GM23338 (cell line): ENCODE measurements at regions not wholly inside any gene's neighbourhood (a gene's known extent, or its start where the extent isn't known, plus 50 kb on each side); places are given as distances from the start of the nearest gene placed in this dataset.

Source experiments
- ATAC-seq: fragments of 200-7000 bp; cut with Tn5 transposase; 3 replicates; pipeline ENCODE4 v1.9.1; 2020
- DNase-seq: peaks from one replicate; pipeline ENCODE4 v3.0.0-alpha.2; 2015; ENCODE audit warnings: low spot score
- H2AFZ ChIP-seq: fragments of 200-600 bp; sonication (generic); 2 replicates; pipeline ENCODE4 v1.8.0; 2016; ENCODE audit warnings: antibody characterized with exemption, mild to moderate bottlenecking, moderate library complexity
- H3F3A ChIP-seq: fragments of 200-600 bp; sonication (generic); replicated peaks from 2 replicates; pipeline ENCODE4 v1.8.0; 2017; ENCODE audit warnings: antibody characterized with exemption, mixed run types, low read depth
- H3K27ac ChIP-seq: fragments of 200-600 bp; sonication (generic); 2 replicates; pipeline ENCODE4 v1.6.1; 2016; ENCODE audit warnings: low read depth
- H3K27me3 ChIP-seq: fragments of 200-600 bp; sonication (generic); 2 replicates; pipeline ENCODE4 v1.8.0; 2016; ENCODE audit warnings: mild to moderate bottlenecking, mixed run types, moderate library complexity; ENCODE audit not compliant: insufficient read depth
- H3K36me3 ChIP-seq: fragments of 200-600 bp; sonication (generic); 2 replicates; pipeline ENCODE4 v1.8.0; 2016; ENCODE audit warnings: mild to moderate bottlenecking; ENCODE audit not compliant: insufficient read depth
- H3K4me1 ChIP-seq: fragments of 200-600 bp; sonication (generic); 2 replicates; pipeline ENCODE4 v1.8.0; 2016; ENCODE audit warnings: mild to moderate bottlenecking, moderate library complexity; ENCODE audit not compliant: insufficient read depth
- H3K4me2 ChIP-seq: fragments of 200-600 bp; sonication (generic); 2 replicates; pipeline ENCODE4 v1.7.1; 2017; ENCODE audit warnings: mixed run types
- H3K4me3 ChIP-seq: fragments of 200-600 bp; sonication (generic); 2 replicates; pipeline ENCODE4 v1.6.1; 2016; ENCODE audit warnings: mixed run types
- H3K79me2 ChIP-seq: fragments of 200-600 bp; sonication (generic); replicated peaks from 2 replicates; pipeline ENCODE4 v1.8.0; 2017; ENCODE audit warnings: mild to moderate bottlenecking; ENCODE audit not compliant: insufficient read depth
- H3K9me2 ChIP-seq: fragments of 200-600 bp; sonication (generic); 2 replicates; pipeline ENCODE4 v1.8.0; 2017; ENCODE audit not compliant: insufficient read depth
- H4K20me1 ChIP-seq: fragments of 200-600 bp; sonication (generic); replicated peaks from 2 replicates; pipeline ENCODE4 v1.8.0; 2017; ENCODE audit warnings: mild to moderate bottlenecking; ENCODE audit not compliant: insufficient read depth
- H3K27ac Mint-ChIP-seq: 2 replicates; pipeline ENCODE4 v1.8.0; 2020; ENCODE audit warnings: inconsistent platforms, mild to moderate bottlenecking, moderate library complexity, mixed read lengths
- H3K27me3 Mint-ChIP-seq: 3 replicates; pipeline ENCODE4 v1.8.0; 2022; ENCODE audit warnings: low read depth, mild to moderate bottlenecking, moderate library complexity, mixed read lengths, inconsistent platforms; ENCODE audit not compliant: insufficient read depth, poor library complexity
- H3K36me3 Mint-ChIP-seq: 3 replicates; pipeline ENCODE4 v1.8.0; 2021; ENCODE audit warnings: low read depth, mild to moderate bottlenecking, inconsistent platforms, moderate library complexity, mixed read lengths
- H3K4me1 Mint-ChIP-seq: 3 replicates; pipeline ENCODE4 v1.8.0; 2020; ENCODE audit warnings: mild to moderate bottlenecking, inconsistent platforms, mixed read lengths
- H3K4me3 Mint-ChIP-seq: 3 replicates; pipeline ENCODE4 v1.8.0; 2021; ENCODE audit warnings: moderate library complexity, mild to moderate bottlenecking, inconsistent platforms, mixed read lengths
- H3K9me3 Mint-ChIP-seq: 3 replicates; pipeline ENCODE4 v1.8.0; 2020; ENCODE audit warnings: moderate library complexity, mild to moderate bottlenecking, inconsistent platforms, mixed read lengths
- CREB1 ChIP-seq: fragments of 250-450 bp; sonication (Bioruptor Pico); IDR thresholded peaks from 2 replicates; pipeline ENCODE4 v1.5.0; 2020; ENCODE audit warnings: low read depth, mild to moderate bottlenecking, moderate library complexity
- EZH2phosphoT487 ChIP-seq: fragments of 200-600 bp; sonication (generic); IDR thresholded peaks from one replicate; pipeline ENCODE4 v1.8.1; 2018; ENCODE audit warnings: antibody characterized with exemption; ENCODE audit not compliant: unreplicated experiment
- JUNB ChIP-seq: IDR thresholded peaks from one replicate; pipeline ENCODE4 v1.6.1; 2016; ENCODE audit warnings: antibody characterized with exemption; ENCODE audit not compliant: unreplicated experiment
- NANOG ChIP-seq: IDR thresholded peaks from 2 replicates; pipeline ENCODE4 v1.6.1; 2016; ENCODE audit warnings: antibody characterized with exemption, borderline replicate concordance
- POLR2AphosphoS5 ChIP-seq: IDR thresholded peaks from 2 replicates; pipeline ENCODE4 v1.6.1; 2016; ENCODE audit warnings: antibody characterized with exemption, low read depth
- STAT1 ChIP-seq: IDR thresholded peaks from one replicate; pipeline ENCODE4 v1.6.1; 2016; ENCODE audit warnings: antibody characterized with exemption; ENCODE audit not compliant: unreplicated experiment
- ZNF114 ChIP-seq: fragments of 250-450 bp; sonication (Bioruptor Pico); IDR thresholded peaks from 2 replicates; pipeline ENCODE4 v1.5.0; 2020; ENCODE audit warnings: mild to moderate bottlenecking, moderate library complexity
- ZNF331 ChIP-seq: fragments of 250-450 bp; sonication (Bioruptor Pico); IDR thresholded peaks from 2 replicates; pipeline ENCODE4 v1.5.0; 2020; ENCODE audit warnings: low read depth, mild to moderate bottlenecking, moderate library complexity
- ZNF462 ChIP-seq: fragments of 250-450 bp; sonication (Bioruptor Pico); IDR thresholded peaks from 2 replicates; pipeline ENCODE4 v1.5.0; 2020; ENCODE audit warnings: mild to moderate bottlenecking, moderate library complexity
- TF ChIP-seq, protein P1 (sequence below): IDR thresholded peaks from one replicate; pipeline ENCODE4 v1.6.1; 2018; ENCODE audit warnings: antibody characterized with exemption; ENCODE audit not compliant: unreplicated experiment

- H3K27ac Mint-ChIP-seq = no peak overlapping the region
- TF ChIP-seq POLR2AphosphoS5 = no peak
- TF ChIP-seq, protein P1, sequence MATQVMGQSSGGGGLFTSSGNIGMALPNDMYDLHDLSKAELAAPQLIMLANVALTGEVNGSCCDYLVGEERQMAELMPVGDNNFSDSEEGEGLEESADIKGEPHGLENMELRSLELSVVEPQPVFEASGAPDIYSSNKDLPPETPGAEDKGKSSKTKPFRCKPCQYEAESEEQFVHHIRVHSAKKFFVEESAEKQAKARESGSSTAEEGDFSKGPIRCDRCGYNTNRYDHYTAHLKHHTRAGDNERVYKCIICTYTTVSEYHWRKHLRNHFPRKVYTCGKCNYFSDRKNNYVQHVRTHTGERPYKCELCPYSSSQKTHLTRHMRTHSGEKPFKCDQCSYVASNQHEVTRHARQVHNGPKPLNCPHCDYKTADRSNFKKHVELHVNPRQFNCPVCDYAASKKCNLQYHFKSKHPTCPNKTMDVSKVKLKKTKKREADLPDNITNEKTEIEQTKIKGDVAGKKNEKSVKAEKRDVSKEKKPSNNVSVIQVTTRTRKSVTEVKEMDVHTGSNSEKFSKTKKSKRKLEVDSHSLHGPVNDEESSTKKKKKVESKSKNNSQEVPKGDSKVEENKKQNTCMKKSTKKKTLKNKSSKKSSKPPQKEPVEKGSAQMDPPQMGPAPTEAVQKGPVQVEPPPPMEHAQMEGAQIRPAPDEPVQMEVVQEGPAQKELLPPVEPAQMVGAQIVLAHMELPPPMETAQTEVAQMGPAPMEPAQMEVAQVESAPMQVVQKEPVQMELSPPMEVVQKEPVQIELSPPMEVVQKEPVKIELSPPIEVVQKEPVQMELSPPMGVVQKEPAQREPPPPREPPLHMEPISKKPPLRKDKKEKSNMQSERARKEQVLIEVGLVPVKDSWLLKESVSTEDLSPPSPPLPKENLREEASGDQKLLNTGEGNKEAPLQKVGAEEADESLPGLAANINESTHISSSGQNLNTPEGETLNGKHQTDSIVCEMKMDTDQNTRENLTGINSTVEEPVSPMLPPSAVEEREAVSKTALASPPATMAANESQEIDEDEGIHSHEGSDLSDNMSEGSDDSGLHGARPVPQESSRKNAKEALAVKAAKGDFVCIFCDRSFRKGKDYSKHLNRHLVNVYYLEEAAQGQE = no peak
- ATAC-seq = no peak
- H3K36me3 Mint-ChIP-seq = no peaks in the 10 kb centered on the region
- Histone ChIP-seq H3K27ac (no peak overlapping the region), H3K4me1 (no peaks in the 10 kb centered on the region), H3K27me3 (no peaks in the 10 kb centered on the region), H3K79me2 (no peaks in the 10 kb centered on the region), H2AFZ (no peak overlapping the region), H4K20me1 (no peaks in the 10 kb centered on the region), H3F3A (no peaks in the 10 kb centered on the region), H3K4me2 (no peak overlapping the region), H3K9me2 (no peaks in the 10 kb centered on the region), H3K36me3 (no peaks in the 10 kb centered on the region), H3K4me3 (no peak overlapping the region)
- H3K9me3 Mint-ChIP-seq = no peaks in the 10 kb centered on the region
- H3K4me1 Mint-ChIP-seq = no peaks in the 10 kb centered on the region; the same call in 2 of the 3 replicates
- H3K4me3 Mint-ChIP-seq = no peak overlapping the region
- no peaks in the 10 kb centered on the region for H3K27me3 Mint-ChIP-seq
- DNase-seq = no peak
Measured at GRCh38 chr5:38753141-38753540, 92.7 kb upstream of the OSMR start.

DNA sequence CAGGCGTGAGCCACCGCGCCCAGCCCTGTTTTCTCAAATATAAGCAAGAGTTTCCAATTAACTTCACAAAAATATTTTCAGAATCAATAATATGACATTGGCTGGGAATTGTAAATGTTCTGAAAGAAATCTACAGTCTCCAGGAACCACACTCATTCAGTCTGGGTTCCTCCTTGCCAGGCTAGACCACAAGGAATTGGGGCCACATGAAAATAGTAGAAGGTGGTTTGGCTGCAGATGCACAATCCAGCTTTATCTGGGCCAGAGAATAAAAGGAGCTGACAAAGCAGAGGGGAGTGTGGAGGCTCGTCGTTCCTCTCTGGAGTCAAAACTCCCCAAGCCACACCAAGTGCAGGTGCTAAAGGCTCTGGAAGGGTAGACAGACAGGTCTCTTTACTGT lies 92.0 kb upstream of the OSMR start:
- no peak overlapping the region for H3K27ac Mint-ChIP-seq
- DNase-seq (no peak), ATAC-seq (no peak)
- H3F3A ChIP-seq = no peaks in the 10 kb centered on the region
- no peaks in the 10 kb centered on the region for H3K9me2 ChIP-seq
- no peak overlapping the region for H3K4me2 ChIP-seq
- H3K27me3 Mint-ChIP-seq = no peaks in the 10 kb centered on the region
- H3K4me3 Mint-ChIP-seq = no peak overlapping the region
- no peaks in the 10 kb centered on the region for H3K79me2 ChIP-seq
- H3K9me3 Mint-ChIP-seq = no peaks in the 10 kb centered on the region
- no peaks in the 10 kb centered on the region for H3K4me1 ChIP-seq
- no peaks in the 10 kb centered on the region for H3K36me3 Mint-ChIP-seq
- H3K4me3 ChIP-seq = no peak overlapping the region
- no peaks in the 10 kb centered on the region for H3K36me3 ChIP-seq
- no peak overlapping the region for H3K27ac ChIP-seq
- H2AFZ ChIP-seq = no peak overlapping the region
- H4K20me1 ChIP-seq = no peaks in the 10 kb centered on the region
- no peaks in the 10 kb centered on the region for H3K27me3 ChIP-seq
- H3K4me1 Mint-ChIP-seq = no peaks in the 10 kb centered on the region; the same call in 2 of the 3 replicates
- TF ChIP-seq JUNB (no peak), POLR2AphosphoS5 (no peak), ZNF114 (no peak), NANOG (no peak), ZNF331 (CRISPR knock-in tag) (no peak), EZH2phosphoT487 (no peak), STAT1 (no peak), ZNF462 (CRISPR knock-in tag) (no peak), CREB1 (no peak)
- TF ChIP-seq, protein P1 = no peak
